Activated CD4-positive, CD25-positive, alpha-beta regulatory T cell (primary cell): ENCODE measurements at regions not wholly inside any gene's neighbourhood (a gene's known extent, or its start where the extent isn't known, plus 50 kb on each side); places are given as distances from the start of the nearest gene placed in this dataset.
"Not testable (repeated sequence)": the region's sequence is repeated elsewhere in the genome, so short reads cannot be mapped to it uniquely, and the experiment has no call there.

Source experiments
- DNase-seq, 4 experiments: peaks; one replicate each; lab custom pipeline; 2025; lab: John Stamatoyannopoulos, UW

GRCh38 chr2:40953341-40953740 lies 501.5 kb upstream of the SLC8A1 start:
- DNase-seq: no peak

GRCh38 chr2:40955042-40955441 lies 503.2 kb upstream of the SLC8A1 start:
- DNase-seq: no peak

- DNase-seq: no peak
Observed at GRCh38 chr2:40955635-40956034, 503.7 kb upstream of the SLC8A1 start.

GRCh38 chr2:40957508-40957907 lies 505.6 kb upstream of the SLC8A1 start:
- no peak for DNase-seq

GRCh38 chr2:40962026-40962425 lies 510.1 kb upstream of the SLC8A1 start:
- DNase-seq: no peak

GRCh38 chr2:40964509-40965250 lies 512.8 kb upstream of the SLC8A1 start:
- no peak for DNase-seq

- no peak for DNase-seq
Observed at GRCh38 chr2:40967451-40967850, 515.6 kb upstream of the SLC8A1 start.

- no peak for DNase-seq
Observed at GRCh38 chr2:40975151-40975550, 523.3 kb upstream of the SLC8A1 start.

- DNase-seq: no peak
Observed at GRCh38 chr2:40997362-40997761, 545.5 kb upstream of the SLC8A1 start.

GRCh38 chr2:41000374-41000773 lies 548.5 kb upstream of the SLC8A1 start:
- DNase-seq: no peak

GRCh38 chr2:41000906-41001305 lies 549.0 kb upstream of the SLC8A1 start:
- DNase-seq: no peak

GRCh38 chr2:41004700-41005099 lies 552.8 kb upstream of the SLC8A1 start:
- DNase-seq: no peak

GRCh38 chr2:41020358-41020757 lies 568.5 kb upstream of the SLC8A1 start:
- DNase-seq: no peak

- DNase-seq: no peak
Observed at GRCh38 chr2:41024816-41025215, 572.9 kb upstream of the SLC8A1 start.

- DNase-seq: no peak
Observed at GRCh38 chr2:41026613-41027012, 574.7 kb upstream of the SLC8A1 start.

GRCh38 chr2:41027095-41027494 lies 575.2 kb upstream of the SLC8A1 start:
- no peak for DNase-seq

- DNase-seq: no peak
Observed at GRCh38 chr2:41031282-41031681, 579.4 kb upstream of the SLC8A1 start.

- no peak for DNase-seq
Observed at GRCh38 chr2:41032715-41033114, 580.8 kb upstream of the SLC8A1 start.

GRCh38 chr2:41033127-41033526 lies 581.2 kb upstream of the SLC8A1 start:
- DNase-seq: no peak

- DNase-seq: no peak
Observed at GRCh38 chr2:41038408-41038807, 586.5 kb upstream of the SLC8A1 start.

GRCh38 chr2:41039750-41040149 lies 587.9 kb upstream of the SLC8A1 start:
- DNase-seq: not testable (repeated sequence)

- no peak for DNase-seq
Observed at GRCh38 chr2:41040782-41041520, 589.1 kb upstream of the SLC8A1 start.

- DNase-seq: no peak
Observed at GRCh38 chr2:41042343-41042742, 590.5 kb upstream of the SLC8A1 start.

GRCh38 chr2:41061356-41061755 lies 609.5 kb upstream of the SLC8A1 start:
- no peak for DNase-seq
